ENCODE measurements at regions not wholly inside any gene's neighbourhood (a gene's known extent, or its start where the extent isn't known, plus 50 kb on each side); places are given as distances from the start of the nearest gene placed in this dataset.
A peak's percentile ranks its signal among the peaks of the same experiment; 100 is the strongest.

DNA sequence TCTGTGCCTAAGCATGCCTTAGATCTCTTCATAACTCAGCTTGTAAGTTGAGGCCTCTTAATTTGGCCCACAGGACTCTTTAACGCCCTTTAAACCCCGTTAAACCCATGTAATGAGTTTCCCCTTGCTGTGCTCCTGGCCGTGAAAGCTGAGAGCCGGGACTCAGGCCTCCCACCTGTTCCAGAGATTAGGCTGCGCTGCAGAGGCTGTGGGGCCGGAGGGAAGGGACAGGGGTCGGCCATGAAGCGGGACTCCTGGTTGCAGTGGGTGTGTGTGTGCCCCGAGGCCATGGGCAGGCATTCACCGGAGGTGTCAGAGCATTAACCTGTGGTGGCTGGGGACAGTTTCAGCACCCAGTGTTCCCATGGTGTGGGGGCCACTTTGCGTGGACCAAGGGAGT is 150.8 kb upstream of the IRX3 start:
- H3K27ac ChIP-seq, result no peak overlapping the region
- no peak for ATAC-seq (replicated peaks in 6 of 8)
- 67 to 95% (median 92%) methylated on average over 1 to 9 of the region's 11 CpGs; no CpG with 5 or more reads in 4 of the 10 experiments for WGBS, 10 experiments
- peaks cover 0 to 2% of the 10 kb centered on the region in 2 donors for H3K4me1 ChIP-seq (replicated peaks in 1 of 2)
- H3K4me3 ChIP-seq, result no peak overlapping the region
- in situ Hi-C loops (cut with MboI; ENCODE audit: low pct_unique_long_range_greater_than_20kb in 2 of 9, low sequenced_read_pairs in 9 of 9, unreplicated experiment in 9 of 9), result no loop called here

DNA sequence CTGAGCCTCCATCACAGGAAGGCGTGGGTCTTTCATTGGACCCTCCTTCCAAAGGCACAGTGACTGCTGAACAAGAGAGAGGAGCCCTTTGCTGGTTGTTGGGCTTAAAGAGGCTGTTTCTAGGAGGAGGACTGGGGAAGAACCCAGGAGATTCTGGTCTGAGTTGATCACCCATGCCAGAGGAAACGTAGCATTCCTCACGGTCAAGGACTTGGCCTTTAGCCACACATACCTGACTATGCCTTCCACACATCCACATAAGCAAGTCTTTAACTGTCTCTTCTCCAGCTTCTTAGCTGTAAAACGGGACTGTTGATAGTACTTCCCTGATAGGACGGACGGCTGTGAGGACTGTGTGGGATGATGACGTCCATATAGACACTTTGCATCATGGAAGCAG is 149.8 kb upstream of the IRX3 start:
- in situ Hi-C loops (cut with MboI; ENCODE audit: low pct_unique_long_range_greater_than_20kb in 2 of 9, low sequenced_read_pairs in 9 of 9, unreplicated experiment in 9 of 9), result no loop called here
- 67 to 100% (median 81%) methylated on average over 1 to 6 of the region's 7 CpGs; no CpG with 5 or more reads in 2 of the 10 experiments for WGBS, 10 experiments
- Histone ChIP-seq H3K4me3 (no peak overlapping the region), H3K27ac (no peak overlapping the region), H3K4me1 (replicated peaks in 1 of 2) (peaks cover 0 to 9% of the 10 kb centered on the region in 2 donors)
- ATAC-seq (replicated peaks in 6 of 8), result no peak

DNA sequence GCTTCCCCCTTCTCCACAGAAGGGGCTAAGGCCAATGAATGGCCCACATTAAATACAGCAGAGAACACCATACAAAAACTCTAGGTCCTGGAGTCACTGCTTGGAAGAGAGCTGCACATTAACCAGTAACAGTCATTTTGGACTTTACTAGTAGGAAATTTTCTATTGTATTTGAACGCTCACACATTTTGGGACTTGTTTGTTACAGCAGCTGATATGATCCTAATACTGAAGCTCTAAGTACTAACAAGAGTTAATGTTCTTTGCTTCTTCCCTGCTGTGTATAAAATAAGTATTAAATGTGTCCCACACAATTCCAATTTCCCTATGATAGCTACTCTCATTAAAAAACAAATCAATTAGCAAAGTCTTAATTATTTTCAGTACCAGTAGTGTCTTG is 148.3 kb upstream of the IRX3 start:
- no peak overlapping the region for H3K4me3 ChIP-seq
- 50 to 100% (median 100%) methylated on average over 1 of the region's 1 CpG; no CpG with 5 or more reads in 5 of the 10 experiments for WGBS, 10 experiments
- in situ Hi-C loops (cut with MboI; ENCODE audit: low pct_unique_long_range_greater_than_20kb in 2 of 9, low sequenced_read_pairs in 9 of 9, unreplicated experiment in 9 of 9), result no loop called here

DNA sequence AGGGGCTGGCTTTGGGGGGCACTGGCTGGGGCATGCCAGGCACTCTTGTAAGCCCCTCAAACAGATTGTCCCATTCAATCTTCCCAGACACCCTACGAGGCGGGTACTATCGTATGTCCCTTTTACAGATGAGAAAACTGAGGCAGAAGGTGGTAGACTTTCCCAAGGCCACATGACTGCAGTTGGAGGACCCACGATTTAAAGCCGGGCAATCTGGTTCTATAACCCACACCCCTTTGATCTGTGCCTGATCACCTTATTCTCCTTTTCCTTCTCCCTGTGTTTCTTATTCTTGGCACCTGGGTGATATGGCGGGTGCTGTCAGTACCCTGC is 146.3 kb upstream of the IRX3 start:
- in situ Hi-C loops (cut with MboI; ENCODE audit: low pct_unique_long_range_greater_than_20kb in 2 of 9, low sequenced_read_pairs in 9 of 9, unreplicated experiment in 9 of 9), result no loop called here
- no peak for ATAC-seq (replicated peaks in 6 of 8)
- WGBS, 10 experiments, result 80 to 100% (median 95%) methylated on average over 1 to 6 of the region's 6 CpGs; no CpG with 5 or more reads in 3 of the 10 experiments
- H3K4me1 ChIP-seq (replicated peaks in 1 of 2), result peaks cover 0 to 9% of the 10 kb centered on the region in 2 donors
- H3K27ac ChIP-seq, result no peak overlapping the region
- H3K4me3 ChIP-seq, result no peak overlapping the region

More for the DNA sequence above, 148.3 kb upstream of the IRX3 start:
- ATAC-seq (replicated peaks in 6 of 8), result no peak
- Histone ChIP-seq H3K4me1 (replicated peaks in 1 of 2) (peaks cover 0 to 9% of the 10 kb centered on the region in 2 donors), H3K27ac (no peak overlapping the region)

DNA sequence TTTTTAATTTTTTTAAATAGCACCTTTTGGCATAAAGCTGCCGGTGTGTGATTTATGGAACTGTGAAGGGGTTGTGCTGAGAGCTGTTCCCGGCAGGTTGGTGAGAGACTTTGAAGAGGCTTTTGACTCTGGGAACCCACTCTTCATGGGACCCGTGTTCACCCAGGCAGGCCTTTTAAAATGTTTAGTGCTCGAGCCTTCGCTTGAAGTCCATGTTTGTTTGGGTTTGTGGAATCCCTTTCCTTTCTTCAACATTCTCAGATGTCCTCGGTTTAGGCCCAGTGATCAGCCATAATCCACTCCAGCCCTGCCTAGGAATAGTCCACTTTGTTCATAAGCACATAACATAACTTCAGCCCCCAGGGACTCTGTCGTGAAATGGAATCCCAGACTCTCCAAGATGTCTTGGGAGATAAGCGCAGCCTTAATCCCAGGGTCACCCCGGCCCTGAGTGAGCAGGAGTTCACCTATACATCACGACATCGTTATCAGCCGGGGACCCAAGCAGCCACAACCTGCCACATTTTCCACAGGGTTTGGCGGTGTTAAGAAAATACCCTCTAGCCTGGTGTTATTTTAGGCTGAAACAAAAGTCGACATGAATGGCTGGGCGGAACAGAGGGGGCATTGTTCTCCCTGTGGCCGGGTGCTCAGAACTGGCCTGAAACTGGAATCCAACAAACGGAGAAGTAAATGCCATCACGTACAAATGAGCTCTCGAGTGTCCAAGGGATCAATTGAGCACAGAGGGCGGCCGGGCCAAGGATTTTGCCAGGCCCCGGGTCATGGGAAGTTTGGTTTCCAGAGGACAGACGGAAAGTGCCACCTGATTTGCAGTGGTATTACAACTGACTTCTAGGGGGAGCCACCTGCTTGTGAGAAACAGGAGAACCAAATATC is 145.7 kb upstream of the IRX3 start:
- WGBS, 10 experiments, result 51 to 98% (median 71%) methylated on average over 1 to 21 of the region's 23 CpGs
- H3K4me3 ChIP-seq, result no peak overlapping the region
- no peak overlapping the region for H3K27ac ChIP-seq
- peak in 5 of 8 experiments; percentile 49 to 81 (median 69) for ATAC-seq (replicated peaks in 6 of 8)
- in situ Hi-C loops (cut with MboI; ENCODE audit: low pct_unique_long_range_greater_than_20kb in 2 of 9, low sequenced_read_pairs in 9 of 9, unreplicated experiment in 9 of 9), result no loop called here
- peaks cover 0 to 9% of the 10 kb centered on the region in 2 donors for H3K4me1 ChIP-seq (replicated peaks in 1 of 2)

DNA sequence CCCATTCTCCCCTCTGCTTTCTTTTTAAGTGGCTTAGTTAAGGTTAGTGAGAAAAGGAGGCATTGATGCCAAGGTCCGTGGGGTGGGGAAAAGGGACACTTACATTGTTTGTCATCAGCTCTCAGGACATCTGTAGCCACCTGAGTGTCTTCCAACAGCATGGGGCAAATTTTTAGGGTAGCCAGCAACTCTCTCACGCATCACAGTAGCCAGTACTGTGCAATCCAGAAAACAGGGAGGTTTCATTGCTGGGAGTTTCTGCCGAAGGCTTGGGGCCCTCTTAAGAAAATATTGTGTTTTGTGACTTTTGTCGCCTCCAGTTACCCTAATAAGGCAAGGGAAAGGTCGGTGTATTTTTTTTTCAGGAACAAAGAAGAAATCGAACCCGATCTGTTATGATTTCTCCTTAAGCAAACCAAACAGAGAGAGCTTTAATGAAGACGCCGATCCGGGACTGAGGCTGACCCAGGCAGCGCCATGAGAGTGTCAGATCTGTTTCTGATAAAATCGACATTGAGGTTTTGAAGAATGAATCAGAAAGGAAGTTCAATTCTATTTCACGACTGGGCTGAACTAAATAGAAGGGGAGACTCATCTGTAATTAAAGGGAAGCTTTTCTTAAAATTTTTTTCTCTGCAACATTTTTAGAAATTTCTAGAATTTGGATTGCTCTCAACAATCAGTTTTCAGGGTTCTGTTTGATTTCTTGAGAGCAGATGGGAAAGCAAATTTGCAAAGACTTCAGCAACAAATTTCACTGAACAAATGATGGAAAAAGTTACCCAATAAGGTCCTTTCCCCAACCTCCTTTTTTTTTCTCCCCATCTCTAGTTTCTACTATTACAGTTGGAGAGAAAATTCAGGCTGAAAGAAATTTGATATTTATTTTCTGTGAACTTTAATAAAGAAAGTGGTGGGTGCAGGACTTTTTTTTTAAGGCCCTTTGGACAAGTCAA is 144.7 kb upstream of the IRX3 start:
- no peak overlapping the region for H3K4me3 ChIP-seq
- peaks cover 3 to 9% of the 10 kb centered on the region in 2 donors for H3K4me1 ChIP-seq (replicated peaks in 1 of 2)
- H3K27ac ChIP-seq, result no peak overlapping the region
- WGBS, 10 experiments, result 5 to 88% (median 59%) methylated on average over 1 to 12 of the region's 13 CpGs; no CpG with 5 or more reads in 1 of the 10 experiments
- in situ Hi-C loops (cut with MboI; ENCODE audit: low pct_unique_long_range_greater_than_20kb in 2 of 9, low sequenced_read_pairs in 9 of 9, unreplicated experiment in 9 of 9), result no loop called here
- no peak for ATAC-seq (replicated peaks in 6 of 8)

DNA sequence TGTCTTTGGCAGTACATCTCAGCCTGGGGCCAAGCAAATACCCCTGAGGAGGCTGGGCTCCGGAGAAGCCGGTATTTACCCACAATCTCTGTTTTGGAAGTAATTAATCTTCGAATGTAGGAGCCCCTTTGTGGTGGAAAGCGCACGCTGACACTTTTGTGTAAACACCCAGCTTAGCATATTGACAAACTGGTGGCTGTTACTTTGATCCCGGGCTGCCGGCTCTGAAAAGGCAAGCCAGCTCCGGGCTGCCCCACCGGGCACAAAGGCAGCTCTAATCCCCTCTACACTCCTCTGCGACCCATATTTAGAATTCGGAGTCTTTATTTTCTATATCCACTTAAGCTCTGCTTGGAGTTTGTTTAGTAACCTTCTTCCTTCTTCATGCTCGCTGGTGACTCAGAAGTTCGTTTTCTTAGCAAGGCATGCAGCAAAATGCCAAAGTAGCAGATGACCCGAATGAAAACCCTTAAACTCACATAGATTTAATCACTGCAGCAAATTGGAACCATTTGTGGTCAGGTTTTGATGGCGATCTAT is 144.0 kb upstream of the IRX3 start:
- H3K4me3 ChIP-seq, result no peak overlapping the region
- in situ Hi-C loops (cut with MboI; ENCODE audit: low pct_unique_long_range_greater_than_20kb in 2 of 9, low sequenced_read_pairs in 9 of 9, unreplicated experiment in 9 of 9), result no loop called here
- no peak overlapping the region for H3K27ac ChIP-seq
- H3K4me1 ChIP-seq (replicated peaks in 1 of 2), result peaks cover 3 to 9% of the 10 kb centered on the region in 2 donors
- peak in 1 of 8 experiments; percentile 50 for ATAC-seq (replicated peaks in 6 of 8)
- 0 to 60% (median 27%) methylated on average over 1 to 14 of the region's 15 CpGs for WGBS, 10 experiments

DNA sequence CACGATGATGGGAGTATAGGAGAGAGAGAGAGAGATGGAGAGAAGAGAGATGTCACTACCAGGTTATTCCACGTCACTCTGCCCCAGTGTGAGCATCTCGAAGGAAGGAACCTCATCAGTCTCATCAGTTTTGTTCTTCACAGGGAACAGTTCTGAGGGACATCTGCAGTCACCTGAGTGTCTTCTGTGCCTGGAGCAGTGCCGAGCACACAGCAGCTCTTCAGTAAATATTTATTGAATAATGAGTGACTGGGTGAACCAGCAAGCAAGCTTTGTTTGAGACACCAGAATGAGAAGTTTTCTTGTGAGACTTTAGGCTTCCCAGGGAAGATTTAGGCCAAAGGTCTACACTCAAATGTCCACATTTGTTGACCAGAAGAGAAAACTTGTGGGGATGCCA is 142.4 kb upstream of the IRX3 start:
- Histone ChIP-seq H3K4me1 (replicated peaks in 1 of 2) (peaks cover 3 to 9% of the 10 kb centered on the region in 2 donors), H3K27ac (no peak overlapping the region), H3K4me3 (no peak overlapping the region)
- in situ Hi-C loops (cut with MboI; ENCODE audit: low pct_unique_long_range_greater_than_20kb in 2 of 9, low sequenced_read_pairs in 9 of 9, unreplicated experiment in 9 of 9), result no loop called here
- WGBS, 10 experiments, result 58 to 100% (median 82%) methylated on average over 1 to 2 of the region's 4 CpGs; no CpG with 5 or more reads in 3 of the 10 experiments
- no peak for ATAC-seq (replicated peaks in 6 of 8)

DNA sequence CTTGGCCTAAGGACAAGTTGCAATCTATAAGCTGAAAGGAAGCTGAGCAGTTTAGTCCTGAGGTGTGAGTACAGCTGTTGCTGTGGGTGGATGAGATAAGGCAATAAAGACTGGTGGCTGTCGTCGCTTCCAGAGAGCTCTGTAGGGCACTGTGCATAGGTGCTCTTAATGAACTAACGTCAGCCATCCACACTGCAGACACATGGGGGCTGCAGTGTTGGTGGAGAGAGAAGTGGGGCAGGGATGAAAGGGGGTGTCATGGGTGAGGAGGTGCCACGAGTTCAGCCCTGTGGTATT is 139.9 kb upstream of the IRX3 start:
- peak in 3 of 8 experiments; percentile 23 to 58 (median 41) for ATAC-seq (replicated peaks in 6 of 8)

DNA sequence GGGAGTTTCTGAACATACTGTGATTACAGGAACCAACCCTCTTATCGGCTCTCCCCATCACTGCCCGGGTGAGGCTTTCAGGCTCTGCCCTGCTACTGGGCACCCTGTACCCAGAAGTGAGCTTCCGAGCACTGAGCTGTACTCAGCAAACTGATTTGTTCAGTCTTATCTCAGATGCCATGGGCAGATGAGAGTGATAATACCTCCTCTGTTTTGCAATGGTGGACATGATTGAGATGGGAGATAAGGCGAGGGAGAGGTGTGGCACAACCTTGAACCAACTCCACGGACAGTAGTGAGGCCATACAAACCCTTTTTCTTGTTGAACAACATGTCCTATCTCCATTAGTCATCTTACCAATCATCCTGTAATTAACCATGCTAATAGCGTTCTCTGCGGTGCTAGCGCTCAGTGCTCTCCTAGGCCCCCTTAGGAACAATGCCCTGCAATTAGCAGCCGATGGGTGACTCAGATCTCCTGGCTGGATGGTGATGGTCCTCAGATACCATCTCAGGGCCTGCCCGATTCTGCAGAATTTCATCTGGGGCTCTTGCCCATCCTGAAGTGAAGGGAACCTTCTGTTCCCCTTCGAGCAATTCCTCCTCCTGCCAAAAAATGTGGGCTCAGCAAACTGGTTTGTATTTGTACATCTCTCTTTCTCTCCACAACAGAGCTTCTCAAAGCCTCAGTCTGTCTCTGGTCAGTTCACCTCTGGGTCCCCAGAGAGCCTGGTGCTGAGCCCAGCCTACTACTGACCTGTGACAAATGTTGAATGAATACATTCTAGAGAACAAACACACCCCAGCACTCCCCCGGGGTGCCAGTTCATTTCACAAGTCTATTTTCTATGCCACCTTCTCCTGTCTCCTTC is 139.3 kb upstream of the IRX3 start:
- 0 to 100% (median 86%) methylated on average over 1 to 9 of the region's 12 CpGs for WGBS, 10 experiments
- in situ Hi-C loops (cut with MboI; ENCODE audit: low pct_unique_long_range_greater_than_20kb in 2 of 9, low sequenced_read_pairs in 9 of 9, unreplicated experiment in 9 of 9), result no loop called here
- H3K27ac ChIP-seq, result no peak overlapping the region
- H3K4me3 ChIP-seq, result no peak overlapping the region
- no peak for ATAC-seq (replicated peaks in 6 of 8)
- peaks cover 0 to 3% of the 10 kb centered on the region in 2 donors for H3K4me1 ChIP-seq (replicated peaks in 1 of 2)

More for the DNA sequence above, 139.9 kb upstream of the IRX3 start:
- WGBS, 10 experiments, result 14 to 78% (median 38%) methylated on average over 1 to 3 of the region's 4 CpGs; no CpG with 5 or more reads in 5 of the 10 experiments
- in situ Hi-C loops (cut with MboI; ENCODE audit: low pct_unique_long_range_greater_than_20kb in 2 of 9, low sequenced_read_pairs in 9 of 9, unreplicated experiment in 9 of 9), result no loop called here
- Histone ChIP-seq H3K4me1 (replicated peaks in 1 of 2) (peaks cover 0 to 3% of the 10 kb centered on the region in 2 donors), H3K27ac (no peak overlapping the region), H3K4me3 (no peak overlapping the region)

DNA sequence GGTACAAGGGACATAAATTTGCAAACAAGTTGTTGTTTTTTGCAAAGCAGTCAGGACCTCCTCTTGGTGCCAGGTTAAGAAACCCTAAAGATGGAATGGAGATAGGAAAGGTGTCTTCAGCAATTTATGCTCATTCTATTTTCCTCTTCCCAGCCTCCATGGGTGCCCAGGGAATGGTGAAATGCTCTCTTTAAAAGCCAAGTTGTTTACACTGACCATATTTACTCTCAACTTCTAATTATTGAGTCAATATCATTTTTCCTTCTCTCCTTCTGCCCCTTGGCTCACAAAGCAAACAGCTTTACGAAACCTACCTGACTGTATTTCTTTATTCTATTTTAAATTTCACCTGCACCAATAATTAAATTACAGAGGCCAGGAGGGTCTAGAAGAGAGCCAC is 138.5 kb upstream of the IRX3 start:
- Histone ChIP-seq H3K27ac (no peak overlapping the region), H3K4me3 (no peak overlapping the region), H3K4me1 (replicated peaks in 1 of 2) (peaks cover 0 to 3% of the 10 kb centered on the region in 2 donors)
- ATAC-seq (replicated peaks in 6 of 8), result no peak
- in situ Hi-C loops (cut with MboI; ENCODE audit: low pct_unique_long_range_greater_than_20kb in 2 of 9, low sequenced_read_pairs in 9 of 9, unreplicated experiment in 9 of 9), result no loop called here
- WGBS, 10 experiments, result 56 to 100% (median 100%) methylated on average over 1 of the region's 1 CpG; no CpG with 5 or more reads in 2 of the 10 experiments

DNA sequence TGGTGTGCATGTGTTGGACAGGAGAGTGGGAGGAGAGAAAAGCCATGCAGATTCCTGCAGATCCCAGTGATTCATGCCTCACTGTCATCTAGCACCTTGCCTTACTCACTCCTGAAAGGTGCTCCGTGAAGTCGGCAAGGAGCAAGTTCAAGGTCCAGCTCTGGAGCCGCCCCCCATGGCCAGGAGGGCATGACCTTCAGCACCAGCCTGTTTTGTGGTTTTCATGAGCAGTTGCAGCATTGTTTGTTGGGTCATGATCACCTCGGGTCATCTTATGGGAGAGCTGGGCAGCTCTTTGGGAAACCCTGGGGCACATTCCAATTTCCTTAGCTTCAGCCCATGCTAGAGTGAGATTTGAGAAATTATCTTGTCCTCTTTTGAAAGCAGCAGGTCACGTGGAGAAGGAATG is 137.5 kb upstream of the IRX3 start:
- in situ Hi-C loops (cut with MboI; ENCODE audit: low pct_unique_long_range_greater_than_20kb in 2 of 9, low sequenced_read_pairs in 9 of 9, unreplicated experiment in 9 of 9), result no loop called here
- WGBS, 10 experiments, result 13 to 83% (median 81%) methylated on average over 1 to 3 of the region's 5 CpGs; no CpG with 5 or more reads in 7 of the 10 experiments
- Histone ChIP-seq H3K27ac (no peak overlapping the region), H3K4me1 (replicated peaks in 1 of 2) (peaks cover 0 to 3% of the 10 kb centered on the region in 2 donors), H3K4me3 (no peak overlapping the region)
- no peak for ATAC-seq (replicated peaks in 6 of 8)
